ENCODE measurements at regions not wholly inside any gene's neighbourhood (a gene's known extent, or its start where the extent isn't known, plus 50 kb on each side); places are given as distances from the start of the nearest gene placed in this dataset.

DNA sequence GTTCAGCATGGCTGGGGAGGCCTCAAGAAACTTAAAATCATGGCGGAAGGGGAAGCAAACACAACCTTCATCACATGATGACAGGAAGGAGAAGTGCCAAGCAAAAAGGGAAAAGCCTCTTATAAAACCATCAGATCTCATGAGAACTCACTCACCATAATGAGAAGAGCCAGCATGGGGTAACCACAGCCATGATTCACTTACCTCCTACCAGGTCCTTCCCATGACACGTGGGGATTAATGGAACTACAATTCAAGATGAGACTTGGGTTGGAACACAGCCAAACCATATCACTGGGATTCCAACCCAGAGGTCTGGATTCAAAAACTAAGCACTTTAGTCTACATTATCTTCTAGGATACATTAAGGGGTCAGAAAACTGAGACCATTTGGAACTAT is 609.6 kb upstream of the SPANXN1 start:
- TF ChIP-seq, protein P1, sequence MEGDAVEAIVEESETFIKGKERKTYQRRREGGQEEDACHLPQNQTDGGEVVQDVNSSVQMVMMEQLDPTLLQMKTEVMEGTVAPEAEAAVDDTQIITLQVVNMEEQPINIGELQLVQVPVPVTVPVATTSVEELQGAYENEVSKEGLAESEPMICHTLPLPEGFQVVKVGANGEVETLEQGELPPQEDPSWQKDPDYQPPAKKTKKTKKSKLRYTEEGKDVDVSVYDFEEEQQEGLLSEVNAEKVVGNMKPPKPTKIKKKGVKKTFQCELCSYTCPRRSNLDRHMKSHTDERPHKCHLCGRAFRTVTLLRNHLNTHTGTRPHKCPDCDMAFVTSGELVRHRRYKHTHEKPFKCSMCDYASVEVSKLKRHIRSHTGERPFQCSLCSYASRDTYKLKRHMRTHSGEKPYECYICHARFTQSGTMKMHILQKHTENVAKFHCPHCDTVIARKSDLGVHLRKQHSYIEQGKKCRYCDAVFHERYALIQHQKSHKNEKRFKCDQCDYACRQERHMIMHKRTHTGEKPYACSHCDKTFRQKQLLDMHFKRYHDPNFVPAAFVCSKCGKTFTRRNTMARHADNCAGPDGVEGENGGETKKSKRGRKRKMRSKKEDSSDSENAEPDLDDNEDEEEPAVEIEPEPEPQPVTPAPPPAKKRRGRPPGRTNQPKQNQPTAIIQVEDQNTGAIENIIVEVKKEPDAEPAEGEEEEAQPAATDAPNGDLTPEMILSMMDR (IDR thresholded peaks at IDR 0.05): no peak
- no peak for TF ChIP-seq POLR2A (IDR thresholded peaks at IDR 0.05)

Data from thyroid gland (tissue), 4 donors.